Small intestine (tissue), 7 donors: ENCODE measurements at regions not wholly inside any gene's neighbourhood (a gene's known extent, or its start where the extent isn't known, plus 50 kb on each side); places are given as distances from the start of the nearest gene placed in this dataset.

Experiments used
- DNase-seq, 2 donors: peaks; one replicate each; pipeline versions ENCODE4 v3.0.0 to v3.0.0-alpha.2; 2013
- FAIRE-seq: peaks from 2 replicates; lab custom pipeline; 2012; peaks lifted over from hg19 to GRCh38; lab: Jason Lieb, UNC
- H3K27ac ChIP-seq, 3 donors: one replicate each; pipeline ENCODE4 v1.5.1; 2013; ENCODE audit warnings: low read length in 2 of 3, mild to moderate bottlenecking in 2 of 3, control low read depth in 1 of 3, inconsistent platforms in 1 of 3, low read depth in 1 of 3, moderate library complexity in 1 of 3
- H3K27me3 ChIP-seq, 3 donors: one replicate each; pipeline ENCODE4 v1.6.1; 2013; ENCODE audit warnings: low read length in 3 of 3, inconsistent platforms in 1 of 3; ENCODE audit not compliant: control insufficient read depth in 3 of 3, insufficient read depth in 3 of 3
- H3K36me3 ChIP-seq, 3 donors: one replicate each; pipeline ENCODE4 v1.6.1; 2013; ENCODE audit warnings: low read length in 3 of 3, inconsistent platforms in 1 of 3, low read depth in 1 of 3, mild to moderate bottlenecking in 1 of 3, moderate library complexity in 1 of 3; ENCODE audit not compliant: control insufficient read depth in 3 of 3, insufficient read depth in 2 of 3
- H3K4me1 ChIP-seq, 3 donors: one replicate each; pipeline ENCODE4 v1.6.1; 2013; ENCODE audit warnings: low read length in 2 of 3, inconsistent platforms in 1 of 3, low read depth in 1 of 3, mild to moderate bottlenecking in 1 of 3, moderate library complexity in 1 of 3; ENCODE audit not compliant: control insufficient read depth in 3 of 3, insufficient read depth in 2 of 3
- H3K4me3 ChIP-seq, 3 donors: one replicate each; pipeline ENCODE4 v1.5.1; 2013; ENCODE audit warnings: low read length in 3 of 3, control low read depth in 1 of 3, inconsistent platforms in 1 of 3, low read depth in 1 of 3, mild to moderate bottlenecking in 1 of 3, moderate library complexity in 1 of 3
- H3K9me3 ChIP-seq, 2 donors: one replicate each; pipeline ENCODE4 v1.6.1; 2013; ENCODE audit warnings: low read depth in 1 of 2, low read length in 1 of 2; ENCODE audit not compliant: control insufficient read depth in 2 of 2, insufficient read depth in 1 of 2
- WGBS, 3 donors: extraction: QIAGEN DNeasy Blood & Tissue Kit; methylation state at CpG; one replicate each; pipeline ENCODE4 v1.1.7; 2013; 5-methylcytosine and 5-hydroxymethylcytosine counted together
- donor health status: healthy with polysubstance abuse.
- donor health status: control.
- donor health status: control.
- donor health status: Bipolar disorder and iron deficiency.
- donor health status: healthy.

GRCh38 chr5:139742173-139742903 lies 53.3 kb upstream of the PSD2 start:
- Histone ChIP-seq H3K9me3 (no peaks in the 10 kb centered on the region), H3K27me3 (peaks cover 0 to 11% (median 6%) of the 10 kb centered on the region in 3 donors), H3K36me3 (peaks cover 0 to 3% (median 0%) of the 10 kb centered on the region in 3 donors), H3K27ac (peak overlapping the region in 1 of 3 donors; percentile 58), H3K4me3 (no peak overlapping the region), H3K4me1 (peaks cover 0 to 52% (median 4%) of the 10 kb centered on the region in 3 donors)
- FAIRE-seq, result no peak
- WGBS, 3 donors, result 64 to 83% (median 73%) methylated on average over 14 of the region's 14 CpGs
- peak in 1 of 2 donors; percentile 88 for DNase-seq

DNA sequence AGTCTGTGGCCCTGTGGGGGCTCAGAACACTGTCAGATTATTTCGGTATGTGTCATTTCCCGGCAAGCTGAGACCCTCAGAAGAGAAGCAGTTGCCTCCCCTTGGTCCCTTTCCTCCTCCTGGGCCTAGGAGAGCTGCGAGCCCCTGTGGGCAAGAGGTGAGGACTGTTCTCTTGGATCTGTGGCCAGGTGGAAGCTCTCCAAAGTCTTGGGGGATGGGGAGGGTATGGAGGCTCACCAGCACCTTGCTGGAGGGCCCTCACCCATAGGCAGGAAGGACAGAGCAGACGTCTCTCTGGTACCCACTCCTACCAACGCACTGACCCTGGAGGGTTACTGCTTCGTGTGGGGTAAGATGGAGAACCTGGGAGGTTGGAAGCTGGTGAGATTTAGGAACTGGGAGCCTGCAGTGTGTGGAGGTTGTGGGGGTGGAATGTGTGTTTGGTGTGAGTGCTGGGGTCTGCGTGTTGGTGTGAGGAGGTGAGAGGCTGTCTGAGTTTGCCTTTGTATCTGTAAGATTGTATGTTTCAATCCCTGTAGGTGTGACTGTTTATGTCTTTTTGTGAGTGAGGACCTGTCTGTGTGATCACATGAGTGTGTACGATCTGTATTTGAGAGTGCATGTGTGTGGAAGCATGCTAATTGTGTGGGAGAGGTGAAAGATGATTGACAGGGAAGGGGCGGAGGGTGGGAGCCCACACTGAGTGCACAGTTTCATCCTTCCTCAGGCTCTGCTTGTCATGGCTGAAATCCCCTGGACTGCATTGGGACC lies 52.4 kb upstream of the PSD2 start:
- Histone ChIP-seq H3K9me3 (no peaks in the 10 kb centered on the region), H3K4me1 (peaks cover 0 to 60% (median 4%) of the 10 kb centered on the region in 3 donors), H3K36me3 (peaks cover 0 to 3% (median 0%) of the 10 kb centered on the region in 3 donors), H3K4me3 (no peak overlapping the region), H3K27me3 (peaks cover 0 to 20% (median 11%) of the 10 kb centered on the region in 3 donors), H3K27ac (peak overlapping the region in 1 of 3 donors; percentile 58)
- no peak for DNase-seq
- WGBS, 3 donors, result 77 to 84% (median 80%) methylated on average over 9 of the region's 9 CpGs
- FAIRE-seq, result no peak

DNA sequence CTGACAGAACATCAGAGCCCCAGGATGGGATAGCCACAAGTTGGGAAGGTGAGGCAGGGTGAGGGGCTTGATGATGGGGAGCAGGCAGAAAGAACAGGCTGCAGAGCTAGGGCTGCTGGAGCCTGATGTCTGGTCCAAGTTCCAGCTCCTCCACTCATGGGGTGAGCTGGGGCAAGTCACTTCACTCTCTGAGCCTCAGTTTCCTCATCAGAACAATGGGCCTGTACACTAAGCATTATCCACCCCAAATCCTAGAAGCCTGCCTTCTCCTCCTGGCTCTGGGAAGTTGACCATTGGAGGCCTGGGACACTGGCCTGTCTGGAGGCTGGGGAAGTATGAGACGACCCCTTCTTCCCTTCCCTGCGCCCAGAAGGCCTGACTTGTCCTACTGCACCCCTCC lies 51.8 kb upstream of the PSD2 start:
- no peak for FAIRE-seq
- peaks cover 0 to 3% (median 0%) of the 10 kb centered on the region in 3 donors for H3K36me3 ChIP-seq
- no peaks in the 10 kb centered on the region for H3K9me3 ChIP-seq
- H3K27ac ChIP-seq, result no peak overlapping the region
- WGBS, 3 donors, result 88 to 100% (median 95%) methylated on average over 2 of the region's 2 CpGs
- no peak for DNase-seq
- peaks cover 0 to 26% (median 12%) of the 10 kb centered on the region in 3 donors for H3K27me3 ChIP-seq
- peaks cover 0 to 67% (median 4%) of the 10 kb centered on the region in 3 donors for H3K4me1 ChIP-seq
- no peak overlapping the region for H3K4me3 ChIP-seq

DNA sequence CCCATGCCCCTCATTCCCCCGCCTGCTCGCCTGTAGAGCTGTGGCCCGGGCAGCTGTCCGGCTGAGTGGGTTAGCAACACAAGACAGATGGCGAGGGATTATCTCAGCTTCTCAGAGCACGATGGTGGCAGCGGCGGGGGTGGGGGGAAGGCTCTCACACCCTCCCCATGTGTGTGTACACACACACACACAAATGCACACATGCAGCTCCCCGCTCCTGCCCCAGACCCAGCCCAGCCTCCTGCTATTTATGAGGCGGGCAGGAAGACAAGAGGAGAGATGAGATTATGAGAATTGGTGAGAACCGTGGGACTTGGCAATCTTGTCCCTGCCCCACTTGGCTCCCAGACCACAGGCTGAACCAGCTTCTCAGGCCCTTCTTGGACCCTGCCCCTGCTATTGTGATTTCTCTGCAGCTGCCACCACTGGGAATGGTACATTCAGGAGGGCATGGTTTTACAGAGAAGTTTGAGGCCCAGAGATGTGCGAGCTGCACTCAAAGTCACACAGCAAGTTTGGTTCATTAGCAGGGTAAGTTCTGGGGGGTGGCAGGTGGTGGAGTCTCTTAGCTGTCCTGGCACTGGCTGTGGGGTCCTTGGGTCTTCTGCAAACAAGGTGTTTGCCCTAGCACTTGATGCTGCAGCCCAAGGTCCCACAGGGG lies 51.0 kb upstream of the PSD2 start:
- no peak overlapping the region for H3K27ac ChIP-seq
- H3K9me3 ChIP-seq, result no peaks in the 10 kb centered on the region
- peaks cover 0 to 32% (median 12%) of the 10 kb centered on the region in 3 donors for H3K27me3 ChIP-seq
- DNase-seq (no peak), FAIRE-seq (no peak)
- WGBS, 3 donors, result 77 to 86% (median 85%) methylated on average over 12 of the region's 12 CpGs
- peaks cover 0 to 3% (median 0%) of the 10 kb centered on the region in 3 donors for H3K36me3 ChIP-seq
- no peak overlapping the region for H3K4me3 ChIP-seq
- H3K4me1 ChIP-seq, result peaks cover 0 to 62% (median 4%) of the 10 kb centered on the region in 3 donors

- no peaks in the 10 kb centered on the region for H3K9me3 ChIP-seq
- peaks cover 0 to 32% (median 12%) of the 10 kb centered on the region in 3 donors for H3K27me3 ChIP-seq
- no peak overlapping the region for H3K27ac ChIP-seq
- DNase-seq (peak in 1 of 2 donors; percentile 62), FAIRE-seq (no peak)
- H3K36me3 ChIP-seq, result peaks cover 0 to 3% (median 0%) of the 10 kb centered on the region in 3 donors
- H3K4me1 ChIP-seq, result peaks cover 0 to 61% (median 4%) of the 10 kb centered on the region in 3 donors
- 33 to 53% (median 45%) methylated on average over 17 of the region's 17 CpGs for WGBS, 3 donors
- no peak overlapping the region for H3K4me3 ChIP-seq
Measured at GRCh38 chr5:139745132-139745799, 50.3 kb upstream of the PSD2 start.

GRCh38 chr5:139745800-139746690 lies 49.6 kb upstream of the PSD2 start:
- peak overlapping the region in 1 of 3 donors; percentile 34 for H3K27ac ChIP-seq
- DNase-seq (peak; percentile 54 to 86), FAIRE-seq (no peak)
- WGBS, 3 donors, result 7 to 10% (median 8%) methylated on average over 43 to 44 of the region's 44 CpGs
- H3K4me3 ChIP-seq, result peak overlapping the region in 2 of 3 donors; percentile 47 to 49
- H3K4me1 ChIP-seq, result peaks cover 0 to 61% (median 4%) of the 10 kb centered on the region in 3 donors
- H3K36me3 ChIP-seq, result peaks cover 0 to 3% (median 0%) of the 10 kb centered on the region in 3 donors
- H3K27me3 ChIP-seq, result peaks cover 0 to 32% (median 12%) of the 10 kb centered on the region in 3 donors
- H3K9me3 ChIP-seq, result no peaks in the 10 kb centered on the region
